C4-2B (cell line): ENCODE measurements at regions not wholly inside any gene's neighbourhood (a gene's known extent, or its start where the extent isn't known, plus 50 kb on each side); places are given as distances from the start of the nearest gene placed in this dataset.

Source experiments
- CTCF ChIP-seq: fragments of 450-650 bp; conservative IDR thresholded peaks from 2 replicates; pipeline ENCODE4 v1.5.1; 2017; ENCODE audit warnings: mild to moderate bottlenecking
- ZFX ChIP-seq: fragments of 450-650 bp; IDR thresholded peaks from 2 replicates; pipeline ENCODE4 v1.6.1; 2017

- no peak for TF ChIP-seq CTCF
- no peak for TF ChIP-seq ZFX
Observed at GRCh38 chr18:39167990-39168389, 1602.4 kb upstream of the CELF4 start.
